ENCODE measurements at regions not wholly inside any gene's neighbourhood (a gene's known extent, or its start where the extent isn't known, plus 50 kb on each side); places are given as distances from the start of the nearest gene placed in this dataset.

GRCh38 chr20:55882286-55882685, 123.0 kb downstream of the CBLN4 start:
- H3K9me3 Mint-ChIP-seq = peaks cover 21% of the 10 kb centered on the region
- H3K27ac Mint-ChIP-seq = no peak overlapping the region
- peaks cover 3% of the 10 kb centered on the region for H3K27me3 Mint-ChIP-seq (ENCODE audit: low read depth)
- no peaks in the 10 kb centered on the region for H3K36me3 Mint-ChIP-seq (ENCODE audit: low read depth)
- TF ChIP-seq CTCF (IDR thresholded peaks at IDR 0.05; ENCODE audit: unreplicated experiment in 3 of 3) = no peak
- no peak overlapping the region for H3K4me3 Mint-ChIP-seq
- H3K4me1 Mint-ChIP-seq = no peaks in the 10 kb centered on the region

- peaks cover 21% of the 10 kb centered on the region for H3K9me3 Mint-ChIP-seq
- peaks cover 3% of the 10 kb centered on the region for H3K27me3 Mint-ChIP-seq (ENCODE audit: low read depth)
- H3K36me3 Mint-ChIP-seq (ENCODE audit: low read depth) = no peaks in the 10 kb centered on the region
- no peak for TF ChIP-seq CTCF (IDR thresholded peaks at IDR 0.05; ENCODE audit: unreplicated experiment in 3 of 3)
- peak overlapping the region in 1 of 3 experiments; percentile 16 for H3K27ac Mint-ChIP-seq
- H3K4me1 Mint-ChIP-seq = no peaks in the 10 kb centered on the region
- no peak overlapping the region for H3K4me3 Mint-ChIP-seq
These were observed 124.1 kb downstream of the CBLN4 start for GRCh38 chr20:55881204-55881603.

GRCh38 chr20:55880361-55880760, 125.0 kb downstream of the CBLN4 start:
- H3K27ac Mint-ChIP-seq = no peak overlapping the region
- H3K9me3 Mint-ChIP-seq = peaks cover 24% of the 10 kb centered on the region
- no peaks in the 10 kb centered on the region for H3K36me3 Mint-ChIP-seq (ENCODE audit: low read depth)
- no peak for TF ChIP-seq CTCF (IDR thresholded peaks at IDR 0.05; ENCODE audit: unreplicated experiment in 3 of 3)
- H3K4me3 Mint-ChIP-seq = no peak overlapping the region
- peaks cover 3% of the 10 kb centered on the region for H3K27me3 Mint-ChIP-seq (ENCODE audit: low read depth)
- no peaks in the 10 kb centered on the region for H3K4me1 Mint-ChIP-seq

GRCh38 chr20:55855052-55855451, 150.3 kb downstream of the CBLN4 start:
- TF ChIP-seq CTCF (IDR thresholded peaks at IDR 0.05; ENCODE audit: unreplicated experiment in 3 of 3) = no peak
- Mint-ChIP-seq H3K36me3 (ENCODE audit: low read depth) (no peaks in the 10 kb centered on the region), H3K4me3 (no peak overlapping the region), H3K9me3 (peaks cover 15% of the 10 kb centered on the region), H3K27me3 (ENCODE audit: low read depth) (no peaks in the 10 kb centered on the region), H3K27ac (no peak overlapping the region), H3K4me1 (no peaks in the 10 kb centered on the region)

- no peaks in the 10 kb centered on the region for H3K36me3 Mint-ChIP-seq (ENCODE audit: low read depth)
- H3K27me3 Mint-ChIP-seq (ENCODE audit: low read depth) = no peaks in the 10 kb centered on the region
- no peak overlapping the region for H3K27ac Mint-ChIP-seq
- no peak for TF ChIP-seq CTCF (IDR thresholded peaks at IDR 0.05; ENCODE audit: unreplicated experiment in 3 of 3)
- peaks cover 15% of the 10 kb centered on the region for H3K9me3 Mint-ChIP-seq
- no peaks in the 10 kb centered on the region for H3K4me1 Mint-ChIP-seq
- no peak overlapping the region for H3K4me3 Mint-ChIP-seq
These were observed 175.0 kb downstream of the CBLN4 start for GRCh38 chr20:55830121-55830827.

- peaks cover 13% of the 10 kb centered on the region for H3K9me3 Mint-ChIP-seq
- no peaks in the 10 kb centered on the region for H3K36me3 Mint-ChIP-seq (ENCODE audit: low read depth)
- TF ChIP-seq CTCF (IDR thresholded peaks at IDR 0.05; ENCODE audit: unreplicated experiment in 3 of 3) = no peak
- H3K4me1 Mint-ChIP-seq = peaks cover 11% of the 10 kb centered on the region
- no peaks in the 10 kb centered on the region for H3K27me3 Mint-ChIP-seq (ENCODE audit: low read depth)
- peak overlapping the region in 2 of 3 experiments; percentile 14 to 43 for H3K27ac Mint-ChIP-seq
- no peak overlapping the region for H3K4me3 Mint-ChIP-seq
These were observed 200.2 kb downstream of the CBLN4 start for GRCh38 chr20:55805138-55805537.
